Stimulated activated CD8-positive, alpha-beta memory T cell treated with anti-CD3 and anti-CD28 coated beads, Interleukin-2, amount 100 ng/mL, for 48 hours (primary cell): ENCODE measurements at regions not wholly inside any gene's neighbourhood (a gene's known extent, or its start where the extent isn't known, plus 50 kb on each side); places are given as distances from the start of the nearest gene placed in this dataset.

ENCODE experiments used
- DNase-seq, 2 donors: peaks; one replicate each; pipeline ENCODE4 v3.0.0-alpha.2; 2020; ENCODE audit warnings: low read depth in 2 of 2

GRCh38 chr14:104356020-104356737 is 217.8 kb downstream of the KIF26A start:
- no peak for DNase-seq

GRCh38 chr14:104356738-104357688 is 218.6 kb downstream of the KIF26A start:
- DNase-seq, result no peak

- DNase-seq, result no peak
Observed at GRCh38 chr14:104357689-104358527, 219.5 kb downstream of the KIF26A start.

DNA sequence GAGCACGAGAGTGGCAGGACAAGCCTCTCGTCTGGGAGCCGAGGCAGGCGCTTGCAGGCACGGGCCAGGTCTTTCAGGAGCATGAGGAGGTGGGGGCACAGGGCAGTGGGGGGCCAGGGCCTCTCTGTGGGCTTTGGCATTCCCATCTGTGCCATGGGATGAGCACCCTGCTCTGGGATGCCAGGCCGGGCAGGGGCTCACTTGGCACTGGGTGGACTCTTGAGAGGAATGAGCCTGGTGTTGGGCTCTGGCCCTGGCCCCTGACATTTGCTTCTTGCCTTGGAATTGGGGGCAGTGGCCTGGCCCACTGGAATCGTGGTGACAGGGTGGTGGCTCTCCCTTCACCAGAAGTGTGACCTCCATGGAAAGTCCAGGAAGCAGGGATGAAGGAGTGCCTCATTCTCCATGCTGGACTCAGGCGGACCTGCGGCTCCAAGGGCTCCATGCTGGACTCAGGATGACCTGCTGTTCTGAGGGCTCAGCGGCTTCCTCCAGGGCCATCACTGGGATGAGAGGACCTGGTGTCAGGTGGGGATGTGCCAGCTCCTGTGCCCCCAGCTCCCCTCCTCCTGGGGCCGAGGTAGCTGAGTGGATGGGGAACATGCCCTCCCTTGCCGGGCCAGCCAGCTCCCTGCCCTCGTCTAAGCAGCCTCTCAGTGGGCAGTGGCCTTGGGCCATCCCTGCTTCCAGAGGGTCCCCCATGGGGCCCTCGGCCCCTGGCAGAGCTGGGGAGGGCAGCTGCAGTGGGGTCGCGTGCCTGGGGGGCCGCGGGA is 220.3 kb downstream of the KIF26A start:
- DNase-seq, result no peak

DNA sequence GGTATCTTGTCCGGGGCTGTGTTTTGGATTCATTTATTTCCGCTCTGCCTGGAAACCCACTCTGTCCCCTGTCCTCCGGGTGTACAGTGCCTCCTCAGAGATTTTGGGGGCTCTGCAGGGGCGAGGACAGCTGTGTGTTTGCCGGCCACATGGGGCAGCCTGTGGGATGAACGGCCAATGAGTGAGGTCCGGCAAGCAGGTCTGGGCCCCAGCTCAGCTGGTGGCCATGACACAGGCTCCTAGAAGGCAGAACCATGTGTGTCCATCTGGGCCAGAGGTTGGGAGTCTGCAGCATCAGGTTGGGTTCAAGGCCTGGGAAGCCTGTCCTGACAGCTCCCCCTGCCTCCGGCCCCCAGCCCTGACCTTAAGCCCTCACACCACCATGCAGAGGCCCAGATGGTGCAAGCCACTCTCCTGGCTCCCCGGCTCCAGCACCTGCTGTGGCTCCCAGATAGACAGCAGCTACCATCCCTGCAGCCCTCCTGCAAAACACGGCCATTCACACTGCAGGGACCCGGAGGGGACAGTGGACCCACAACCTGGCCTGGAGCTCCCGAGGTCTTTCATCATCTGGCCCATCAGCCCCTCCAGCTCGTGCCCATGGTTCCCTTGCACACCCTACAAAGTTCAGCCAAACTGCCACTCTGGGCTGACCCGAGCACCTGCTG is 220.1 kb upstream of the C14orf180 start:
- DNase-seq, result no peak

GRCh38 chr14:104359969-104360442 is 219.6 kb upstream of the C14orf180 start:
- no peak for DNase-seq

GRCh38 chr14:104360501-104360900 is 219.1 kb upstream of the C14orf180 start:
- DNase-seq, result no peak

- DNase-seq, result no peak
Observed at GRCh38 chr14:104361101-104361591, 218.4 kb upstream of the C14orf180 start.

- no peak for DNase-seq
Observed at GRCh38 chr14:104361921-104362681, 217.5 kb upstream of the C14orf180 start.

DNA sequence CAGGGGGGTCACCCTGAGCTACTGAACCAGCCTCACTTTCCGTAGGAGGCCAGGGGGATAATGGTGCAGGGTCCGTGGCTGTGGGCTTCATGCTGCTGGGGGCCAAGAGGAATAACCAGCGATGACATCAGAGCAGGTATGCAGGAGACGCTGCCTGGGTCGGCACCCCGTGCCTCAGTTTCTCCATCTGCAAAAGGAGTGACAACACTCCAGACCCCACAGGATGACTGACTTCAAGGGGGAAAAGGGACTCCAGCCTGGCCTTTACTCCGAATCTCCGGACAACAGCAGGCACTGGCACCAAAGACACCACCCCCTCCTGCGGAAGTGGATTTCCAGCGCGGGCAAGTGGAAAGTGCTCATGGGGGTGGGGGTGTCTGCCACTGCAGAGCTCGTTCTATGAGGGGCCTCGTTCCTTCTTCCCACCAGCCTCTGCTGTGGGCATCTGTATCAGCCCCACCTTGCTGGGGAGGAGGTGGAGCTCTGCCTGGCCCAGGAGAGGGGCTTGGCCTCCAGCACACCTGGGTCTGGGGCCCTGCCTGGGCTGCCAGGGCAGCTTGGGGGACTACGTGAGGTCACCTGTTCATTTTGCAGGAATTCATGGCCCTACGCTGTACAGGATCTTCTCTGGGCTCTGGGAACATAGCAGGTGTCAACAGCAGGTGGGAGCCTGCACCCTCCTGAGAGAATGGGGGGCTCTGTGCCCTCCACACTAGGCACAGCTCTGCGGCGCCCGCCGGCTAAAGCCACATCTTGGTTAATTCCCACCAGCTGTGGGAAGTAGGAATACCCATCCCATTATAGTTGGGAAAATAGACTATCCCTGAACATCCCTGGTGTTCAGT is 216.6 kb upstream of the C14orf180 start:
- DNase-seq, result no peak

DNA sequence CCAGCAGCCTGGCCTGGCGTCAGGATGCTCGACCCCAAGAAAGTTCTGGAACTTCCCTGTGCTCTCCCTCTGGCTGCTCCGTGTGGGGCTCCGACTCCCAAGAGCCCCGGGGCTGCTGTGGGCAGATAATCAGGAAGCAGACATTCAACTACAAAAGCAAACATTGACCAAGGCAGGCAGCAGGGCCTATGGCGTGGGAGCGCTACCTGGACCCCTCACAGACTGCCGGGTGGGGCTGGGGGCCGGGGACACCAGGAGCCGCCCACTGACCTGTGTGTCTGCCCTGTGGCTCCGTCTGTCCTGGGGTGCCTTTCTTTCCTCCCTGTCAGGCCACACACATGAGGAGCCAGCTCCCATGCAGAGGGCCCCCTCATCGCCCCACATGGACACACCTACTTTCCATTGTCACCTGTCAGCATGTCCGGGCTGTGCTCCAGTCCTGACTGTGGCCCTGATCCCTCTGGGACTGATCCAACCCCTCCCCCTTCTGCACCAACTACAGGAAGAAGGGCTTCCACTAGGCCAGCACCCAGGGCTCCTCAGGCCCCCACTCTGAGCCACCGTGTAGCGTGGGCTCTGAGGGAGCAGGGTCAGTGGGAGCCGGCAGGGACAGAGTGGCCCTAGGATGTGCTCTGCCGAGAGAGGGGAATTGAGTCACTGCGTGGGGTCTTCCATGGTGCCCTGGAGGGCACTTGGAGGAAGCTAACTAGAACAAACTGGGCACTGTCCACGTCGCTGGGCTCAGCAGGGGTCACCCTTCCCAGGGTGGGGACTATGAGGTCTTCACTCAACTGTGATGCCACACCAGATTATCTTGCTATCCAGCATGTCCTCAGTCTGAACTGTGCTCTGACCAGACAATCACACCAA is 215.4 kb upstream of the C14orf180 start:
- DNase-seq, result no peak

- no peak for DNase-seq
Observed at GRCh38 chr14:104364830-104365229, 214.7 kb upstream of the C14orf180 start.

- no peak for DNase-seq
Observed at GRCh38 chr14:104366931-104367865, 212.4 kb upstream of the C14orf180 start.

GRCh38 chr14:104367866-104368750 is 211.5 kb upstream of the C14orf180 start:
- no peak for DNase-seq

GRCh38 chr14:104368751-104369100 is 210.8 kb upstream of the C14orf180 start:
- no peak for DNase-seq

- no peak for DNase-seq
Observed at GRCh38 chr14:104369208-104369607, 210.4 kb upstream of the C14orf180 start.
